NCI-H146 treated with DMSO at 0.1 percent for 48 hours (cell line): ENCODE measurements at regions not wholly inside any gene's neighbourhood (a gene's known extent, or its start where the extent isn't known, plus 50 kb on each side); places are given as distances from the start of the nearest gene placed in this dataset.

Experiments
- DNase-seq: peaks from one replicate; lab custom pipeline; 2025; ENCODE audit not compliant: unreplicated experiment; lab: John Stamatoyannopoulos, UW

DNA sequence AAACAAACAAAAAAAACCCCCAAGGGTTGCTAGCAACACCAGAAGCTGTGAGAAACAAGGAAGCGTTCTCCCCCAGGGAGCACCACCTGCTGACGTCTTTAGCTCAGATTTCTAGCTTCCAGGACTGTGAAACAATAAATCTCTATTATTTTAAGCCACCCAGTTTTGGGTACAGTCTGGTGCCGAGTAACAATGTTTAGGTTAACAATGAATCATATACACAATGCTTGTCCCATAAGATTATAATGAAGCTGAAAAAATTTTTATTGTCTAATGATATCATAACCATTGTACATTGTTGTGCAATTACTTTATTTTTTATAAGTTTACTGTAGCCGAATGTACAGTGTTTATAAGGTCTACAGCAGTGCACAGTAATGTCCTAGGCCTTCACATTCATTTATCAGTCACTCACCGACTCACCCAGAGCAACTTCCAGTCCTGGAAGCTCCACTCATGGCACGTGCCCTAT is 72.1 kb upstream of the CAB39 start:
- DNase-seq, result no peak

DNA sequence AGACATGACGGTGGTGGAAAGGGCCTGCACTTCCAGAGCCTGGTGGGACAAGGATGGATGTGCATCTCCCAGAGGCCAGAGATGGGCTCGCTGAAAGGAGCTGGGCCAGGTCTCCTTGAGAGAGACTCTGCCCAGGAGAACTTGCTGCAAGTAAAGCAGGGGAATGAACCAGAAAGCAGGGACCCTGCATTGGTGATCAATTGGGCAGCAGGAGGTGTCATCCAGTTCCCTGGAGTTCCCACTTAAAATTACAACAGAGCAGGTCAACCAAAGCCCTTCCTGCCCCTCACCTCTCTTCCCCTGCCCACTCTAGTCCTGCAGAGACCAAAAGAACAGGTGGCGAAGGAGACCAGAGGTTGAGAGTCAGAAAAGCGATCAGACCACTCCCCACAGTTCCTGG is 69.7 kb upstream of the CAB39 start:
- DNase-seq, result no peak

DNA sequence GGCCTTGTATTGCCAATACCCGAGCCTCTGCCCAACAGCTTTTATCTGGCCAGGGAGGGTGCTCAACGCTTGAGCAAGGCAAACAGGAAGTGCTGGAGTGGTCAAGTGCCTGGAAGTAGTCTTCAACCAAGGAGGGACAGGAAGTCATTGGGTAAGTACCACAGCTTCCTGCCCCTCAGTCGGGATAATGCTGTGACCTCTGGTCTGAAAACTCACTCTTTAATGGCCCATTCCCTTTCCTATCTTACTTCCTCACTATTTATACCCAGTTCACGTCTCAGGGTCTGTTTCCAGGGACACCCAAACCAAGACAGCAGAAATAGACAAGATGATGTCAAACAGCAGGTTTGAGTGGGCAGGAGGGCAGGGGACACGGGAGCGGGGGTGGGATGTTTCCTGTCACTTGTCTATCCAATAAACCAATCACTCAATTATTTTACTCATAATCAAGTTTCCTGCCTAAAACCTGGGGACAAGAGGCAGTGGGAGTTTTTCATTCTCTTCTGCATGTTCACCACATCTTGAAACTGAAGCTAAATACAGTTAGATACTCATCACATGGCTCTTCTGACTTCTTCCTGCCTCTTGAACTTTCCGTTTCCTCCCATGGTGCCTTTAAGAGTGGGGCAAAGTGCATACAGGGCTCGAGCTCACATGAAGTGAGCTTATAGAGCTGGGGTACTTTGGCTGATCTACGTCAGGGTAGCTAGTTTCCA is 68.9 kb upstream of the CAB39 start:
- DNase-seq, result no peak

DNA sequence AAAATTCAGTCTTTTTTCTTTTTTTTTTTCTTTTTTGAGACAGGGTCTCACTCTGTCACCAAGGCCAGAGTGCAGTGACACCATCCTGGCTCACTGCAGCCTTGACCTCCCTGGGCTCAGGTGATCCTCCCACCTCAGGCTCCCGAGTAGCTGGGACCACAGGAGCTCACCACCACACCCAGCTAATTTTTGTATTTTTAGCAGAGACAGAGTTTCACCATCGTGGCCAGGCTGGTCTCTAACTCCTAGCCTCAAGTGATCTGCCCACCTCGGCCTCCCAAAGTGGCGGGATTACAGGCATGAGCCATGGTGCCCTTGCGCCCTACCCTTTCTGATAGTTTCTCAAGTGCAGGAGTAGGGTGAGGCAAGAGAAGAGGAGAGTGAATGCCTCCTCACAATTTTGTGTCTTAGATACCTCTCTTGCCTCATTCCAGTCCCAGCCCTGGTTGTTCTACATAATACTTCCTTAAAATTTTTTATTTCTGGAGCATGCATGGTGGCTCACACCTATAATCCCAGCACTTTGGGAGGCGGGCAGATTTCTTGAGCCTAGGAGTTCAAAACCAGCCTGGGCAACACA is 68.2 kb upstream of the CAB39 start:
- no peak for DNase-seq

DNA sequence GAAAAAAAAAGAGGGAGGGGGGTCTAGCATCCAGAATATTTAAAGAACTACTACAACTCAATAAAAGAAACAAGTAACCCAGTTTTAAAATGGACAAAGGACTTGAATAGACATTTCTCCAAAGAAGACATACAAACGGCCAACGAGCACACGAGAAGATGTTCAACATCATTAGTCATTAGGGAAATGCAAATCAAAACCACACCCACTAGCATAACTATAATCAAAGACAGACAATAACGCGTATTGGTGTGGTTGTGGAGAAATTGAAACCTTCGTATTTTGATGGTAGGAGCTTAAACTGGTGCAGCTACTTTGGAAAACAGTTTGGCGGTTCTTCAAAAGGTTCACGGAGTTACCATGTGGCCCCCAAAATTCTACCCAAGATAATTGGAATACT is 64.3 kb upstream of the CAB39 start:
- DNase-seq, result no peak

DNA sequence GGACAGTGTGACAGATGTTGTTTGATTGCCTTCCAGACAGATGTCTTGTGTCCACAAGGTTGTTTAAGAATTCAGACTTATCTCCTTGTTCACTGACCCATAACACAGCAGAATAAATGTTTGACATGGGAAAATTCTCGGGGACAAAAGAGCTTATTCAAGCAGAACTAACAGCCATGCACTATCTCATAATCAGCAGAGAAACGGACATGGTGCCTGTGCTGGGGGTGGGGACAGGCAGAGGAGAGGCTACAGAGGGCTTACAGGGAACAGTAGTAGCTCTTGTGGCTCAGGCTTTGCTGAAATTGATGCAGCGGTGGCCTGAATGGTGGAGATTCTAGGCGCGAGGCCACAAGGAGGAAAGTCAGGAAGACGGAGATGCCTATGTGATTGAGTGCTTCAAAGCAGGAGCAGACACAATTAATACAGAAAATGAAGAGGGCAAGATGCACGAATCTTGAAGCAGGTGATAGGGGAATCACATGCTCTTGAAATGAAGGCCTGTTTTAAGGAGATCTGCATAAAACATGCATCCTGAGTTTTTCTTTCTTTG is 62.0 kb upstream of the CAB39 start:
- DNase-seq, result peak; percentile 21

DNA sequence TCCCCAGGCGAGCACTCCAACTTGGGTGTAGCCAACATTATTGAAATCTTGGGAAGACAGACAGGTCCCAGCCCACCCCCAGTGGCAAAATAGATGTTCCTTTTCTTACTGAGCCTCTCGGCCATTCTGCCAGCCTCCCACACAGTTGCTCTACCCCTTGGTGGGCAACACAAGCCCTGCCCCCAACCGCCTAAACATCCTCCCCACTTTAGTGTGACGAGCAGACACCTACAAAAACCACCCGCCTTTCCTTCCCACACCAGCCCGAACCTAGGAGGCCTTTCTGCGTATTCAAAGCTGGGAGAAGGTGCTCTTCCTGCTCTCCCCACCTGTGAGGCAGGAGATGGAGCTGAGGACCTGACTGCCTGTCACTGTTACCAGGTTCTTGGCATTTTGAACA is 58.6 kb upstream of the CAB39 start:
- DNase-seq, result no peak

DNA sequence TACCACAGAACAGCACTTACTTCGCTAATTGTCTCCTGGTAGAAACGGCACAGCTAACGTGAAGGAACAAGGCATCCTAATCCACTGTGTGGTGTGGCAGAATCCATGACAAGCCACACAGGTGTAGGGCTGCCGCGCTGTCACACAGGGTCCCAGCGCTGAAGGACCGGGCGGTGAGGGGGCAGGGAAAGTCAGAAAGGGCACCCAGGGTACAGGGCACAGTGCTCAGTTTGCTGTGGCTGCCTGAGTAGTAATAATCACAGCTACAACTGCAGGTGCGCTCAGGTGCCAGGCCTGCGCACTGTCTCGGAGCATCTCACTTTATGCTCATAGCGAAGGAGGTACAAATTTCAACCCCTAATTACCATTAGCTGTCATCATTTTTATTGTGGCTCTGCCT is 55.2 kb upstream of the CAB39 start:
- no peak for DNase-seq

DNA sequence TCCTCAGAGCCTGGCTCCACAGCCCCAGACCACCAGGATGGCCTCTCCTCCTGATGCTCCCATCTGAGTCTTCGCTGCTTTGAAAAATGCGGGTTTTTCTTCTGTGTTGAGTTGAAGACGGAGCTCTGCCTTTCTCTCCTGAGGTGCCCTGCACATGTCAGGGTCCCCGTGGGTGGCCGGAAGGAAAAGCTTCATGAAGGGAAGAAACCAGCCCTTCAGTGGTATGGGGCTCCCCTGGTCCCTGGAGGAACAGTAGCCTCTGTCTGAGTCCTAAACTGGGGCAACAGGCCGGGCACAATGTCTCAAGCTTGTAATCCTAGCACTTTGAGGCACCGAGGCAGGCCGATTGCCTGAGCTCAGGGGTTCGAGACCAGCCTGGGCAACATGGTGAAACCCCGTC is 54.7 kb upstream of the CAB39 start:
- no peak for DNase-seq

DNA sequence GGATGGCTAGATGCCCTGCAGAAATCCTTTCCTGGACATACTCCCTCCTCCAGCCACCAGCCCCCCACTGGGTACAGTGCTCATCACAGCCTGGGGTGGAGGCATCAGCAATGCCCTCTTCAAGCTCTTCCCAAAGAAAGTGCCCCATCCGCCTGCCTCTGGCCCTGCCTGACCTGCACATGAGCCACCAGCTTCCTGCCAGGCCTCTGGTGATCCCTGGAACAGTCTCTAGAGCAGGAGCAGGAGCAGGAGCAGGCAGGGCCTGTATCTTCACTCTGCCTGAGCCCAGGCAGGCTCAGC is 54.1 kb upstream of the CAB39 start:
- no peak for DNase-seq

DNA sequence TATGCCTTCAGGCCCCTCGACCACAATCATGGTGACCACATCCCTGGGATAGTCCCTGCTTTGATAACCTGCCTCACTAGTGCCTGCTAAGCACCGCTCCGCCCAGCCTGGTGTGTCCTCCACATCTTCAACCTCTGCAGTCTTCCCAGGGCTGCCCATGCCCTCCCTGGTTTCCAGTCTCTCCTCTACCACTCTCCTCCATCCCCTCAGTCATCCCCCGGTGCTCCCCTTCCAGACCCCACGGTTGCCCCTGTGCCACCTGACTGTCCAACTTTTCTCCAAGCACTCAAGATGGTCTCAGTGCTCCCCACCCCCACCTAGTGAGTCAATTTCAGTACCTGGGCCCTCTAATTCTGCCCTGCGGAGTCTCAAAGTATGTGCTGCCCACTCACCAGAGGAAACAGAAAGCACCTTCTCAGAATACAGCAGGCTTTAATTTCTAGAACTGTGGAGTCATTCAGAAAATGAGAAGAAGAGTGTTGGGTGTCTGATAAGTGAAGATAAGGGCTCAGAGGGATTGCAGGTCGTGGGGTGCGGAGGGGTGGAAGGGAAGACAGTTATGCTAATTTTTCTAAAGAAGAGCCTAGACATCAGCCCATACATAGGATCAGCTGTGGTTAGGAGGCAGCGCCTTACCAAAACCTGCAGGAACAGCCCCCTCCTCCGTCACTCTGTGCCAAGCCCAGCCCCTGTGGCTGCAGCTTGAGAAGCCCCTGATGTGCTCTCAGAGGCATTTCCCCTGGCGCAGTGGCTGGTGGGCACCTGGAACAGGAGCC is 53.6 kb upstream of the CAB39 start:
- no peak for DNase-seq

DNA sequence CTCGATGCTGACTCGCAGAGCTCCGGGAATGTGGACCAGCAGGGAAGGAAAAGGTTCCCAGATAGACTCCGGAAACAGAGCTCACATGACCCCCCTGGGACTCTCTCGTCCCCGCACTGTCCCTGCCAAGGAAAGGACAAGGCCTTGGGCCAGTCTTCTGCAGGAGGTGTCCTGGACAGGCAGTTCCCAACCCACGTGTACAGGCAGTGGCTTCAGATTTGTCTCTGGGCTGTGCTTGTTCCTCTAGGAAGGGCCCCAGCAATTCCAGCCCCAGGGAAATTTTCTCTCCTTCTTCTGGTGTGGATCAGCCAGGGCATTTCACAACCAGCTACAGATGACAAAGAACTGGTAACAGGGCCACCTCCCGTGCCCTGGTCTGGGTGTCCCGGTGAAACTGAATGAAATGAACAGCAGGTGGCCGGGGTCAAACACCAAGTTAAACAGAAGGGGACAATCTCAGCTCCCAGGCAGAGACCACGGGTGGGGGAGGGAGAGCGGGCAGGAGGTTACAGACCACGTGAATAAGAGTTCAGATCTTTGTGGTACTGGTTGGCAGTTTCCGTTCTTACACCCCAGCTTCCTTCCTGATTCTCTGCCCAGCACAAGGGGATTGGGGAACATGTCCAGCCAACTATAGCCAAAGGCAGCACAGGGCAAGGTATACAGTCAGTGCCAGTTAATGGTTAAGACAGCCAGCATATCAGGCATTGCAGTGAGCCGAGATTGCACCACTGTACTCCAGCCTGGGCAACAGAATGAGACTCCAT is 52.2 kb upstream of the CAB39 start:
- no peak for DNase-seq

DNA sequence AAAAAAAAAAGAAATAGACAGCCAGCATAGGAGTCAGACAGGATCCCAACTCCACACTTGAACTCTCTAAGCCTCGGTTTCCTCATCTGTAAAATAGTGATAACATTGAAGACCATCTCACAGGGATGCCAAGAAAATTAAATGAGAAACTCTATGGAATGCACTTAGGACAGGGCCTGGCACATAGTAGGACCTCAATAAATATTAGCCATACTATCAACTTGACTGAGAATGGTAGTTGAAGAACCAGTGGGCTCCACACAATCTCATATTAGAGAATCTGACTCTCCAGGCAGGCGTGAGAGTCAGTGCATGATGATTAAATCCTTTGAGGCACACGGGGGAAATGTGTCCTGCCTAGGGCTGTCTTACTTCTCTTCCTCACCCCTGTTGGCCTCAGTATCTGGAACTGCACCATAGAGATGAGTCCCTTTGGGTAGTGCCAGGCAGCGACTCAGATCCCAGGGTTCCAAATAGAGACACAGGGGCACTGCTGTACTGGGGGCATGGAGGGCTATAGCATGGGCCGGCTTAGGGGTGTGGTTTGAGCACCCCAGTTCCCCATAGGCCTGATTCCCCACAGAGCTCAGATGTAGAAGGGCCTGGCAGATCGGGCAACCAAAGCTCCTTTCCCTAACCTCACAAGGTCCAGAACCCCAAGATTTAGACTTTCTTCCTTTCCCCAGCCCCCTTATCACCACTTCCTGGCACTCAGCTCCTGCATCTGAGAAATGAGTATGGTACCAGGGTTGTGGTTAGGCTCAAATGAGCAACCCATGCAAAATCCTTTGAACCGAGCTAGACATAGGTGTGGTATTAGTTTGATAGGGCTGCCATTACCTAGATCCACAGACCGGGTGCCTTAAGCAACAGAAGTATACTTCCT is 51.3 kb upstream of the CAB39 start:
- DNase-seq, result no peak
